Spinal cord (tissue), 9 donors: ENCODE measurements at regions not wholly inside any gene's neighbourhood (a gene's known extent, or its start where the extent isn't known, plus 50 kb on each side); places are given as distances from the start of the nearest gene placed in this dataset.

Source experiments
- DNase-seq, 6 donors: peaks; one replicate each; pipeline versions ENCODE4 v3.0.0 to v3.0.0-alpha.2; 2013 to 2015; ENCODE audit warnings: low spot score in 6 of 6, low read depth in 4 of 6
- H3K27ac ChIP-seq: one replicate; pipeline ENCODE4 v1.5.1; 2013; ENCODE audit warnings: low read depth, low read length, control low read depth
- H3K27me3 ChIP-seq: one replicate; pipeline ENCODE4 v1.6.1; 2013; ENCODE audit warnings: low read length; ENCODE audit not compliant: control insufficient read depth, insufficient read depth
- H3K36me3 ChIP-seq: one replicate; pipeline ENCODE4 v1.6.1; 2013; ENCODE audit warnings: low read length; ENCODE audit not compliant: control insufficient read depth, insufficient read depth
- H3K4me1 ChIP-seq: one replicate; pipeline ENCODE4 v1.6.1; 2013; ENCODE audit warnings: low read length; ENCODE audit not compliant: control insufficient read depth, insufficient read depth
- H3K4me3 ChIP-seq: one replicate; pipeline ENCODE4 v1.5.1; 2013; ENCODE audit warnings: low read depth, low read length, control low read depth
- H3K9me3 ChIP-seq: one replicate; pipeline ENCODE4 v1.6.1; 2013; ENCODE audit warnings: low read length; ENCODE audit not compliant: control insufficient read depth, insufficient read depth
- WGBS: methylation state at CpG from one replicate; pipeline ENCODE4 v1.1.5; 2013; ENCODE audit warnings: missing lambda C conversion rate; ENCODE audit not compliant: insufficient coverage; 5-methylcytosine and 5-hydroxymethylcytosine counted together
- donor health status: healthy.

GRCh38 chr15:38928431-38928830 lies 363.8 kb upstream of the RASGRP1 start:
- H3K36me3 ChIP-seq, result no peaks in the 10 kb centered on the region
- WGBS, result no CpG with 5 or more reads among the region's 1 CpG
- no peaks in the 10 kb centered on the region for H3K4me1 ChIP-seq
- no peaks in the 10 kb centered on the region for H3K9me3 ChIP-seq
- no peaks in the 10 kb centered on the region for H3K27me3 ChIP-seq
- DNase-seq, result no peak
- no peak overlapping the region for H3K27ac ChIP-seq
- H3K4me3 ChIP-seq, result no peak overlapping the region

- H3K4me1 ChIP-seq, result no peaks in the 10 kb centered on the region
- no peaks in the 10 kb centered on the region for H3K9me3 ChIP-seq
- whole genome bisulfite sequencing, result 89% methylated on average over 6 of the region's 9 CpGs
- H3K27me3 ChIP-seq, result no peaks in the 10 kb centered on the region
- no peak overlapping the region for H3K4me3 ChIP-seq
- no peak overlapping the region for H3K27ac ChIP-seq
- H3K36me3 ChIP-seq, result no peaks in the 10 kb centered on the region
- no peak for DNase-seq
These were observed 366.4 kb upstream of the RASGRP1 start for GRCh38 chr15:38930851-38931572.

GRCh38 chr15:38941399-38941953 lies 376.9 kb upstream of the RASGRP1 start:
- Histone ChIP-seq H3K27ac (no peak overlapping the region), H3K36me3 (no peaks in the 10 kb centered on the region), H3K4me1 (peaks cover 7% of the 10 kb centered on the region), H3K27me3 (no peaks in the 10 kb centered on the region), H3K9me3 (no peaks in the 10 kb centered on the region), H3K4me3 (no peak overlapping the region)
- DNase-seq, result peak in 3 of 6 donors; percentile 9 to 78 (median 25)
- 13% methylated on average over 6 of the region's 6 CpGs for WGBS

- H3K4me1 ChIP-seq, result peaks cover 7% of the 10 kb centered on the region
- H3K9me3 ChIP-seq, result no peaks in the 10 kb centered on the region
- no peak overlapping the region for H3K4me3 ChIP-seq
- H3K36me3 ChIP-seq, result no peaks in the 10 kb centered on the region
- H3K27me3 ChIP-seq, result no peaks in the 10 kb centered on the region
- DNase-seq, result no peak
- no peak overlapping the region for H3K27ac ChIP-seq
These were observed 379.9 kb upstream of the RASGRP1 start for GRCh38 chr15:38944536-38944935.

- H3K27me3 ChIP-seq, result no peaks in the 10 kb centered on the region
- 92% methylated on average over 4 of the region's 5 CpGs for WGBS
- H3K27ac ChIP-seq, result no peak overlapping the region
- H3K36me3 ChIP-seq, result no peaks in the 10 kb centered on the region
- DNase-seq, result no peak
- no peaks in the 10 kb centered on the region for H3K9me3 ChIP-seq
- H3K4me3 ChIP-seq, result no peak overlapping the region
- peaks cover 7% of the 10 kb centered on the region for H3K4me1 ChIP-seq
These were observed 381.1 kb upstream of the RASGRP1 start for GRCh38 chr15:38945551-38946298.

- no CpG with 5 or more reads among the region's 3 CpGs for WGBS
These were observed 389.5 kb upstream of the RASGRP1 start for GRCh38 chr15:38954090-38954489.

GRCh38 chr15:38961456-38961855 lies 396.8 kb upstream of the RASGRP1 start:
- H3K36me3 ChIP-seq, result no peaks in the 10 kb centered on the region
- no peaks in the 10 kb centered on the region for H3K27me3 ChIP-seq
- no peaks in the 10 kb centered on the region for H3K9me3 ChIP-seq
- peak in 1 of 6 donors; percentile 5 for DNase-seq
- H3K4me1 ChIP-seq, result no peaks in the 10 kb centered on the region
- no peak overlapping the region for H3K4me3 ChIP-seq
- no CpG with 5 or more reads among the region's 2 CpGs for WGBS
- H3K27ac ChIP-seq, result no peak overlapping the region

More at GRCh38 chr15:38954090-38954489, 389.5 kb upstream of the RASGRP1 start:
- Histone ChIP-seq H3K4me1 (no peaks in the 10 kb centered on the region), H3K27ac (no peak overlapping the region), H3K4me3 (no peak overlapping the region), H3K9me3 (no peaks in the 10 kb centered on the region), H3K36me3 (no peaks in the 10 kb centered on the region), H3K27me3 (no peaks in the 10 kb centered on the region)
- no peak for DNase-seq

GRCh38 chr15:38961931-38962330 lies 397.3 kb upstream of the RASGRP1 start:
- no peaks in the 10 kb centered on the region for H3K36me3 ChIP-seq
- H3K4me1 ChIP-seq, result no peaks in the 10 kb centered on the region
- peak in 2 of 6 donors; percentile 49 to 60 for DNase-seq
- WGBS, result no CpG with 5 or more reads among the region's 2 CpGs
- no peak overlapping the region for H3K27ac ChIP-seq
- no peaks in the 10 kb centered on the region for H3K9me3 ChIP-seq
- no peak overlapping the region for H3K4me3 ChIP-seq
- H3K27me3 ChIP-seq, result no peaks in the 10 kb centered on the region

GRCh38 chr15:38972831-38973230 lies 408.2 kb upstream of the RASGRP1 start:
- DNase-seq, result no peak
- Histone ChIP-seq H3K4me1 (no peaks in the 10 kb centered on the region), H3K27ac (no peak overlapping the region), H3K4me3 (no peak overlapping the region), H3K9me3 (no peaks in the 10 kb centered on the region), H3K36me3 (no peaks in the 10 kb centered on the region), H3K27me3 (no peaks in the 10 kb centered on the region)
- 94% methylated on average over 2 of the region's 4 CpGs for WGBS
